Urinary bladder (tissue), 3 donors: ENCODE measurements at regions not wholly inside any gene's neighbourhood (a gene's known extent, or its start where the extent isn't known, plus 50 kb on each side); places are given as distances from the start of the nearest gene placed in this dataset.

Source experiments
- DNase-seq: peaks from one replicate; pipeline ENCODE4 v3.0.0-alpha.2; 2015; ENCODE audit errors: extremely low spot score
- H3K27ac ChIP-seq: one replicate; pipeline ENCODE4 v1.5.1; 2013; ENCODE audit warnings: low read depth, mild to moderate bottlenecking, moderate library complexity
- H3K36me3 ChIP-seq: one replicate; pipeline ENCODE4 v1.6.1; 2013; ENCODE audit warnings: mild to moderate bottlenecking, moderate library complexity; ENCODE audit not compliant: insufficient read depth
- H3K4me1 ChIP-seq: one replicate; pipeline ENCODE4 v1.6.1; 2013; ENCODE audit warnings: mild to moderate bottlenecking, moderate library complexity; ENCODE audit not compliant: insufficient read depth
- H3K4me3 ChIP-seq: one replicate; pipeline ENCODE4 v1.5.1; 2013; ENCODE audit warnings: low read depth, low read length
- WGBS: extraction: QIAGEN DNeasy Blood & Tissue Kit; methylation state at CpG from one replicate; pipeline ENCODE4 v1.1.7; 2013; 5-methylcytosine and 5-hydroxymethylcytosine counted together
- donor health status: healthy with polysubstance abuse.
- donor health status: healthy.

GRCh38 chr22:35488513-35488912 lies 52.1 kb upstream of the RASD2 start:
- Histone ChIP-seq H3K27ac (no peak overlapping the region), H3K36me3 (no peaks in the 10 kb centered on the region), H3K4me1 (no peaks in the 10 kb centered on the region), H3K4me3 (no peak overlapping the region)
- WGBS: 61% methylated on average over 3 of the region's 3 CpGs
- no peak for DNase-seq

GRCh38 chr22:35489239-35489638 lies 51.4 kb upstream of the RASD2 start:
- Histone ChIP-seq H3K4me1 (no peaks in the 10 kb centered on the region), H3K36me3 (no peaks in the 10 kb centered on the region), H3K27ac (no peak overlapping the region), H3K4me3 (no peak overlapping the region)
- WGBS: 73% methylated on average over 6 of the region's 6 CpGs
- no peak for DNase-seq
